ENCODE measurements at regions not wholly inside any gene's neighbourhood (a gene's known extent, or its start where the extent isn't known, plus 50 kb on each side); places are given as distances from the start of the nearest gene placed in this dataset.

DNA sequence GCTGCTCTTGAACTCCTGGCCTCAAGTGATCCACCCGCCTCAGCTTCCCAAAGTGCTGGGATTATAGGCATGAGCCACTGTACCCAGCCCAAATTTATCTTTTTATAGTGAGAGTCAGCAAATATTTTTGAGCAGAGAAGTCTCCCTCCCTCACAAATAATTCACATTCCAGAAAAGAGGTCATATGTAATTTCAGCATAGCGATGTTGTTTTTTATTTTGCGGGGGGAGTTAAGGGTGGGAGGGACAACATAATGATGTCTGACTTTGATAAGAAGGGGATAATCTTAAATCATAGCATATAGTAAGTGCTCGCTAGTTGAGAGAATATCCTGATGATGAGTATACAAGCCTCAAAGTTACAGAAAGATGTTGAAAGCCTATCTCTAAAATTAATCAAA lies 1090.2 kb upstream of the ACVR2A start:
- TF ChIP-seq CTCF (conservative IDR thresholded peaks at IDR 0.05), result no peak
- TF ChIP-seq EZH2 (IDR thresholded peaks at IDR 0.05; ENCODE audit: low read depth), result no peak
